Stimulated activated CD4-positive, alpha-beta T cell treated with anti-CD3 and anti-CD28 coated beads, Interleukin-4, amount 100 ng/mL, for 4 hours (primary cell): ENCODE measurements at regions not wholly inside any gene's neighbourhood (a gene's known extent, or its start where the extent isn't known, plus 50 kb on each side); places are given as distances from the start of the nearest gene placed in this dataset.

Experiments
- DNase-seq, 2 experiments: peaks; one replicate each; pipeline ENCODE4 v3.0.0-alpha.2; 2020

- no peak for DNase-seq
Observed at GRCh38 chr6:40715570-40716403, 128.6 kb upstream of the LRFN2 start.

GRCh38 chr6:40714576-40715564, 127.7 kb upstream of the LRFN2 start:
- DNase-seq, result no peak

GRCh38 chr6:40714143-40714542, 127.0 kb upstream of the LRFN2 start:
- DNase-seq, result no peak

DNA sequence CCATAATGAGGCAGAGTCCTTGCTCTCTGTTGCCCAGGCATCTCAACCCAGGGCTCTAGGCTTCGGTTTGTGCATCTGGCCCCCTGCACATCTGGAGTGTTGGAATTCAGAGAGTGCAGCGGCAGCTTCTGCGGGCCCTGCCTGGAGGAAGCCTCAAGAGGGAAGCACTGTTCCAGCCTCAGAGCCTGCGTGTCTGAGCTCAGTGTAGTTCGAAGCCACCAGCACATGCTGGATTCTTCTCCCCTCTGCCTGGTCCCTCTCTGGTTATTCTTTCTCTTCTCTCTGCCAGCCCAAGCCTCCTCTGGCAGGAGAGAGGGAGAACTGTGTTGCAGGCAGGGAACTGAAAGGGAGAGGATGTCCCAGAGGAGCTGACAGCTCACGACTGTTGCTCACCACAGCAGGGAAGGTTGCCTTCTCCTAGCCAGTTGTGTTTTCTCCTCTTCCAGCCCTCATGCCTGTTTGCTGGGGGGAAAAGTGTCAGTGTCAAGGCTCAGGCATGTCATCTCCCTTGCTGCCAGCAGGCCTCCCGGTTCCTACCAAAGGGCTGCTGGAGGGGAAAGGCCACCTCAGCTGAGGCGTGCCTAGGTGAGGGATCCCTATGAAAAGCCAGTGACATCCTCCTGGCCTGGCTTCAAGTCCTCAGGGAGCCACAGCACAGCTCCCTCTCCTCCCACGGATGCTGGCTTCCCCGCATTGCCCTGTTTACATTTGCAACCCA, 126.0 kb upstream of the LRFN2 start:
- DNase-seq, result no peak

DNA sequence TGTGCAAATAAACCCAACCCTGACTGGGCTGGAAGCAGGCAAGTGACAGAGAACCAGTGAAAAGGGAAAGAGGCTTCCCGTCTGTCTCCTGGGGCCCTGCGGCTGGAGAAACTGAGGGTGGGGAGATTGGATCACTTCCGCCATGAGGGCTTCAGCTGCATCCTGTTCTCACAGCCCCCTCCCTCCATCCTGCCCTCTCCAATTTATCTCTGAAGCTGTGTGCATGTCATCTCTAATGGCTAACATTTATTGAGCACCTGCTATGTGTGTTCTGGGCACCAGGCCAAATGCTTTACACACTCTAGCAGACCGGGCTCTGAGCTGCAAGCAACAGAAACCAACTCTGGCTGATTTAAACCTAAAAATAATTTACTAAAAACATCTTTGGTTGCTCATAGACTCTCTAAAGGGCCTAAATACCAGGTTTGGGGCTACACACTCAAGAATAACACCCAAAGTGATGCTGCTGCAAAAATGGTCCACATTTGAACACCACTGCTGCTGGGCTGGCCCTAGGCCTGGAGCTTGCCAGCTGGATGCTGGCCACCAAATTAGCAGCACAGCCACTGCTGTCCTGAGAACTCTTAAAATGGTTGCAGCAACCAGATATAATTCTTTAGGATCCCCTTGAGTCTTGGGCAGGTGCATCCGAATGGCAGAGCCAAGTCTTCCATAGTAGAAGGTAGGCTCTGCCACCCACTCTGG, 123.6 kb upstream of the LRFN2 start:
- DNase-seq, result no peak

DNA sequence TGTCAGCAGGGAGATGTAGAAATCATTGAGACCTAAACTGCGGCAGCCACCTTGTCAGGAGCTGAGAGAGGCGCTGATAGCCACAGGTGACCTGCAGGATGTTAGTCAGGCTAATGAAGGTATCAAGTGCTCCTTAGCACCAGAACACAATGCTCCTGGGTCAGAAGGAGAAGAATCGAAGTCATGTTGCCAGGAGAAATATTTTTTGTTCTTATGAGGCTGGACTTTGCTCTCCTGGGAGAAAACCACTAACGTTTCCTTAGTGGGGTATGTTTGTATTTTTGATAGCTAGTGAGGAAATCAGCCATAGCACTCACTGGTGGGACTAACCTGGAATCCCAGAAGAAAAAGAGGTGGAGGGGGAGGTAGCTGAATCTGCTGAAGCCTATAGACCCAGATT, 120.9 kb upstream of the LRFN2 start:
- DNase-seq, result no peak

GRCh38 chr6:40706178-40706577, 119.0 kb upstream of the LRFN2 start:
- DNase-seq, result no peak

DNA sequence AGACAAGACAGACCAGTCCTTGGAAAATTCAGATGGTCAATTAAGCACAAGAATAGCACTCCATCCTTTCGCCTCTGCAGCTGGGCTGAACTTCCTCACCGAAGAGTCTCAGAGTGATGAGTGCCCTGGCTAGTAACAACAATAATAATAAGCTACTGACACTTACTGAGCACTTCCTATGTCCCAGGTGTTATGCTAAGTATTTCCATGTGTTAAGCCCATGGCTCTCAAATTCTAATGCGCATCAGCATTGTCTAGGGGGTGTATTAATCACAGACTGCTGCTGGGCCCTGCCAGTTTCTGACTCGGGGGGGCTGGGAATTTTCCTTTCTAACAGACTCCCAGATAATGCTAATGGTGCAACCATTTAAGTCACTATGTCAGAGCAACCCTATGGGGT, 118.2 kb upstream of the LRFN2 start:
- DNase-seq, result no peak

DNA sequence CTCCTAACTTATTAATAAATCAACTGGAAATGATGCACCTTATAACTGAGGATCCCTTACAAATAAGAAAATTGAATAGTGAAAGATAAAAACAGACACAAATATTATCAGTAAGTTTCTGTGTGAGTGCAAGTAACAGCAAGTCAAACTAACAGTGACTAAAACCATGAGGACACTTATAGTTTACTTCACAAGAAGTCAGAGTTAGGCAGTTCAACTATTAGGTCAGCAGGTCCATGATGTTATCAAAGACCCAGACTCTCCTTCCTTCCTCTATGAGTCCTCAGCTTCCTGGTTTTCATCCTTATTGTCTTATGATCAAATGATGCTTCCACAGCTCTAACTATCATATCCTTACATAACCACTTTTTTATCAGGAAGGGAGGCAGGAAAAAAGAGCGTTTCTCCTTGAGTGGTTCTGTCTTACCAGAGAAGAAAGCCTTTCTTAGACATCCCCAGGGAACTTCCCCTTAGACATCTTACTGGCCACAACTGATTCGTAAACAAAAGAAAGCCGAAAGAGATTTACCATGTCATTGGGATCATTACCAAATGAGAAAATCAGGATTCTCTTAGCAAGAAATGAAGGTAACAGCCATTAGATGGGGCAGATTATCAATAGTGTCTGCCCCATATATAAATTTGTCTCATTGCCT, 114.3 kb upstream of the LRFN2 start:
- no peak for DNase-seq

DNA sequence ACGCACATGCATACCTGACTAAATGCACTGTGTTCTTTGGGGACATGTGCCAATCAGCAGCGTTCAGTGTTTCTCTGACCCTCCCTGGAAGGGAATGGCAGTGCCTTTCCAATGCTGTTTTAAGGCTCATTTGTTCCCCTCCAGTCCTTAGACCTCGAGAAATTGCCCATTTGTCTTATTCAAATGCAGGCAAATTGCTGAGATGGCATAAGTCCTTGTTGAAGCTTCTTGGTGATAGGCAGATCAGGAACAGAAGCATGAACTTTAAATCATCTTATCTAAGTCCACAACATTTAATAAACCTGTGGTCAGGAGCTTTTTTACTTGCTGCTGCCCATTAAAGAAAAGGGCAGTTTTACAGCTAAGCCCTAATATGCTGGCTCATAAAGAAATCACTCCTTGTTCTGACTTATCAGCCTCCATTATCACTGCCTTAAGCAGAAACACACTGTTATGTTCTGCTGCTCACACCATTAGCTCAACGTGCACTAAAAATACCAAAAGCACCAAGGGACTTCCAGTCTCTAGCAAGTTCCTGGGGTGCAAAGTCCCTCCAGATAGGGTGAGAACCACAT, 112.9 kb upstream of the LRFN2 start:
- DNase-seq, result no peak

- DNase-seq, result no peak
Observed at GRCh38 chr6:40695750-40696415, 108.7 kb upstream of the LRFN2 start.

GRCh38 chr6:40695114-40695513, 108.0 kb upstream of the LRFN2 start:
- no peak for DNase-seq

DNA sequence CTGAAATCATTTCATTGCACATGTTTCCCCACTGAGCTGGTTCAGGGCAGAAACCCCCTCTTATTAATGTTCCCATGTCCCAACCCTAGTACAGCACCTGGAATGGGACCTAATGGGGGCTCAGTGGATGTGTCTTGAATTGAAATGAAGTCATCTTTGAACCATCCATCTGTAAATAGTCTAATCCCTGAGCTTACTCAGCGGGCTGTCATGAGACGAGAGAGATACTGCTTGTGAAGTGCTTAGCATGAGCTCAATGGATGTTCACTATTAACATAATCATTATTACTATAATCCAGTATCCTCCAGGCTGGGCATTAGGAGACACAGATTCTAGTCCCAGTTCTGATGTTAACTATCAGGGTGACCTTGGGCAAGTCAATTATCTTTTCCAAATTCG, 106.6 kb upstream of the LRFN2 start:
- no peak for DNase-seq

DNA sequence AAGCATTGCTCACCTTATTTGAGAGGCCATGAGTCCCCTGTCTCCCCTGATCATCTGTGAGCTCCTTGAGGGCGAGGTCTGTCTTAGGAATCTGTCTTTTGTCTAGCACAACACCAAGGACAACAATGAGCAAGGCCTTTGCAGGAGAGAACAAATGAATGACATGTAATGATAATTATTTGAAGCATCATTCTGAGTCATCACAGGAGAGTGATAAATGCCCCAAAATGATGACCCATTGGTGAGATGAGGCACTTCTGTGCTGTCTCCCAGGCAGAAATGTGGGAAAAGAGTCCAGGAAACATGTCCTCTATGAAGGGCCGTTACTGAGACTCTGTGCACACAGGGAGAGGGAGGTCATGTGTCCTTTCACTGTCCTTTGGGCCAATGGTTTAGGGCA, 105.2 kb upstream of the LRFN2 start:
- no peak for DNase-seq

- no peak for DNase-seq
Observed at GRCh38 chr6:40689185-40689584, 102.0 kb upstream of the LRFN2 start.

DNA sequence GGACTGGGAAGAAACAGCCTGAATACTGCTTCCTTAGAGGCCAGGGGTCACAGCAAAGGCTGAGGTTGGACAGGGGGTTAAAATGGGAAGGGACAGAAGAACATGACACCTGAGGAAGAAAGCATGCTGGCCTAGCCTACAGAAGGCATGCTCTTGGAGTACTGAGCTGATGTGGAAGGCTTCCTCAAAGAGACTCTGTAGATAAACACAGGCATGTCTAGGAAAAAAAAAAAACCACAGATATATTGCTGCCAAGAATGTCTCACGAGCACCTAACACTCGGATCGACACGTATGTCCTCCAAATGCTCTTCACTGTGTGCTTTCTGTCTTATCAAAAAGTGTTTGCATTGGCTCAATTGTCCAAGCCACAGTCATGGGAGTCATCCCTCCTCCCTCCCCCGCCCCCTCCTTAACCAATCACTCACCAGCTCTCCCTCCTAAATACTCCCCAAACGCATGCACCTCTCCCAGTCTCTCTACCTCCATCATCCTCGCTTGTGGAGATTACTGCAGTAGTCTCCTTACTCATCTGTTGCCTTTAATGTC, 101.1 kb upstream of the LRFN2 start:
- no peak for DNase-seq

GRCh38 chr6:40685862-40686261, 98.7 kb upstream of the LRFN2 start:
- no peak for DNase-seq

DNA sequence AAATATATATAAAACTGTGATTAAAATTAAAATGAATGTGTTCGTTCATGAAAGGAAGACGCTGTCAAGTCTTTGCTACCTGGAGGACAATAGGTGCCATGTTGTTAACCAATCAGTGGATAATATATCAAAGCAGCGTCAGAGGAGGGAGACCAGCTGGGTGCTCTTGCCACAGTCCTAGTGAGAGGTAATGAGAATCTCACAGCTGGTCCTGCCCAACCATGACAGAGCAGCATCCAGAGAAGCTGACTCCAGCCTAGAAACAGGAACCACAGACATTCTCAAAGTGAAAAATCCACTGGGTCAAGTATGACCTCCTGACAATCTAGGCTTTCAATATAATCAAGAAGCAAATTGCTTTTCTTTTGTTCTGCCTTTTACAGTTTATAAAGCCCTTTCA, 94.5 kb upstream of the LRFN2 start:
- no peak for DNase-seq

DNA sequence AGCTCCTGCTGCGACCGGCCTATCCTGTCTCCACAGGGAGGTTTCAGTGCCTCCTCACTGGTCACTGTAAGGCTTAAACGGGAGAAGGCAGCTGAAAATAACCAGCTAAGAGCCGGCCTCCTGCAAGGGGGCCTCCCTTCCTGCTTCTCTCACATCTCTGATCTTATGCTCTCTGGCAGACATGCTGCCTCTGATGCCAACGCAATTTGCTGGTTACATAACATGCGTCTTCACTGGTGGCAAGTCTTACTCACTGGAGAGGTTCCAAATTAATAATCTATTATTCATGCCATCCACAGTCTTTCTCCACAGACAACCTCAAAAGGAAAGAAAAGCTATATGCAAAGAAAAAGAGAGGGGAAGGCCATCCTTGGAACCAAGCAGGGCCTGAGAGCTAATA, 91.8 kb upstream of the LRFN2 start:
- no peak for DNase-seq

DNA sequence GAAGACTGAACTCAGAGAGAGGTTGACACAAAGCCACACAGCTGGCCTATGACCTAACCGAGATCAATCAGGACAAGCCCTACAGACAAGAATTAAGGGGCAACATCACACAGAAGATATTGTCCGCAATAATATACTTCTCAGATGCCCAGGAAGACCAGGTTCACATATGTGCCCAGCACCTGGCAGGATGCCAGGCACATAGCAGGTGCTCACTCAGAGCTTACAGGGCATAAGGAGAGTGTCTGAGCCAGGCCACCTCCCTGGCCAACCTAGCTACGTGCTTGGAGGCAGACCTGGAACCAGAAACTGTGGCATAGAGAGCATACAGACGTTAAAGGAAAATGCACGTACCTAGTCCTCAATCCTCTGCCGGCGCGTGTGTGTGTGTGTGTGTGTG, 87.0 kb upstream of the LRFN2 start:
- no peak for DNase-seq

- DNase-seq, result no peak
Observed at GRCh38 chr6:40672087-40672486, 84.9 kb upstream of the LRFN2 start.
